K562 (cell line): ENCODE measurements at regions not wholly inside any gene's neighbourhood (a gene's known extent, or its start where the extent isn't known, plus 50 kb on each side); places are given as distances from the start of the nearest gene placed in this dataset.

ENCODE experiments used
- ATAC-seq: fragments of 200-7000 bp; cut with Tn5 transposase; 3 replicates; pipeline ENCODE4 v1.9.1; 2020; ENCODE audit warnings: moderate library complexity
- BruUV-seq: library from RNA; stranded (reverse); fragments of 400-500 nt; replicated peaks from 2 replicates; lab custom pipeline; 2021; lab: Mats Ljungman, UMichigan
- CTCF ChIA-PET: fragments of 300-600 bp; formaldehyde crosslinking; extraction: SDS; loops from one replicate; lab custom pipeline; 2021; ENCODE audit warnings: low intra/inter-chr PET ratio; lab: Yijun Ruan, JAX
- POLR2A ChIA-PET: fragments of 300-600, 350-650 bp; sonication (Branson Sonifier 250); formaldehyde crosslinking; extraction: SDS; loops from one replicate; lab custom pipeline; 2021; ENCODE audit warnings: antibody characterized with exemption, inconsistent platforms; lab: Yijun Ruan, JAX
- DNase-seq, 4 experiments: peaks; one replicate each; pipeline versions ENCODE4 v3.0.0 to v3.0.0-alpha.2; 2011 to 2018; ENCODE audit warnings: low spot score in 3 of 4, mixed read lengths in 3 of 4; ENCODE audit errors: extremely low read depth in 1 of 4
- FAIRE-seq: peaks from 2 replicates; lab custom pipeline; 2011; peaks lifted over from hg19 to GRCh38; lab: Jason Lieb, UNC
- H2AFZ ChIP-seq: 2 replicates; pipeline ENCODE4 v1.6.0; 2011; ENCODE audit warnings: low read depth, low read length, control low read depth, inconsistent platforms
- H3K27ac ChIP-seq: fragments of 200-600 bp; 3 replicates; pipeline ENCODE4 v1.8.0; 2011; ENCODE audit warnings: low read depth, mild to moderate bottlenecking, control low read depth, inconsistent platforms, low read length, moderate library complexity, mixed read lengths; ENCODE audit errors: extremely low read depth
- H3K27me3 ChIP-seq, 2 experiments: fragments of 300-600 bp in 1 of 2; 2 replicates in 1 of 2; 3 replicates in 1 of 2; pipeline versions ENCODE4 v1.6.0 to v1.8.0; 2011; ENCODE audit warnings: inconsistent platforms in 2 of 2, low read length in 2 of 2, mild to moderate bottlenecking in 1 of 2, mixed read lengths in 1 of 2, moderate library complexity in 1 of 2; ENCODE audit not compliant: control insufficient read depth in 2 of 2, insufficient read depth in 2 of 2
- H3K36me3 ChIP-seq: fragments of 300-600 bp; 3 replicates; pipeline ENCODE4 v1.8.0; 2011; ENCODE audit warnings: mild to moderate bottlenecking, low read length, inconsistent platforms; ENCODE audit not compliant: control insufficient read depth, insufficient read depth
- H3K4me1 ChIP-seq, 2 experiments: fragments of 200-600 bp in 1 of 2; replicated peaks in 1 of 2; 2 replicates in 1 of 2; 3 replicates in 1 of 2; pipeline versions ENCODE4 v1.5.1 to v1.8.0; 2011; ENCODE audit warnings: inconsistent platforms in 2 of 2, low read length in 2 of 2, mild to moderate bottlenecking in 1 of 2, mixed read lengths in 1 of 2, moderate library complexity in 1 of 2; ENCODE audit not compliant: control insufficient read depth in 2 of 2, insufficient read depth in 2 of 2
- H3K4me2 ChIP-seq: 2 replicates; pipeline ENCODE4 v1.6.1; 2011; ENCODE audit warnings: low read length, control low read depth, inconsistent platforms, mixed read lengths; ENCODE audit not compliant: insufficient read depth
- H3K4me3 ChIP-seq: fragments of 200-600 bp; sonication (generic), shearing (Covaris generic); 2 replicates; pipeline ENCODE4 v1.5.1; 2016; ENCODE audit warnings: control low read depth, inconsistent platforms
- H3K79me2 ChIP-seq: fragments of 200-600 bp; 3 replicates; pipeline ENCODE4 v1.8.0; 2011; ENCODE audit warnings: low read length, inconsistent platforms; ENCODE audit not compliant: control insufficient read depth, insufficient read depth
- H3K9ac ChIP-seq, 2 experiments: 2 replicates each; pipeline versions ENCODE4 v1.6.0 to v1.6.1; 2011; ENCODE audit warnings: low read depth in 2 of 2, low read length in 2 of 2, control low read depth in 1 of 2, inconsistent platforms in 1 of 2, mild to moderate bottlenecking in 1 of 2, mixed read lengths in 1 of 2; ENCODE audit not compliant: insufficient read depth in 1 of 2
- H3K9me1 ChIP-seq: one replicate; pipeline ENCODE4 v1.6.0; 2011; ENCODE audit warnings: inconsistent platforms, mild to moderate bottlenecking, low read length, moderate library complexity; ENCODE audit not compliant: control insufficient read depth, insufficient read depth
- H3K9me3 ChIP-seq: replicated peaks from 2 replicates; pipeline ENCODE4 v1.5.1; 2011; ENCODE audit warnings: low read depth, low read length, inconsistent platforms; ENCODE audit not compliant: control insufficient read depth, insufficient read depth
- H4K20me1 ChIP-seq: replicated peaks from 2 replicates; pipeline ENCODE4 v1.6.1; 2011; ENCODE audit warnings: low read length, inconsistent platforms, mixed read lengths; ENCODE audit not compliant: control insufficient read depth, insufficient read depth
- ETV6 ChIP-seq, 3 experiments: fragments of 150-350 bp in 1 of 3; sonication (generic) in 1 of 3; formaldehyde crosslinking in 1 of 3; IDR thresholded peaks; 2 replicates each; pipeline versions ENCODE4 v1.6.1 to v1.8.0; 2014 to 2022; ENCODE audit warnings: borderline replicate concordance in 2 of 3, low read depth in 2 of 3, antibody characterized with exemption in 1 of 3, low read length in 1 of 3, mild to moderate bottlenecking in 1 of 3, missing genetic modification reagents in 1 of 3
- IRF2 ChIP-seq: sonication (generic); formaldehyde crosslinking; IDR thresholded peaks from 2 replicates; pipeline ENCODE4 v1.8.1; 2022; ENCODE audit warnings: mild to moderate bottlenecking, missing genetic modification reagents
- JUNB ChIP-seq: fragments of 450-650 bp; formaldehyde crosslinking; conservative IDR thresholded peaks from 2 replicates; pipeline ENCODE4 v1.4.0; 2020; ENCODE audit warnings: mild to moderate bottlenecking
- KDM2B ChIP-seq: fragments of 250-450 bp; sonication (Bioruptor Pico); IDR thresholded peaks from 2 replicates; pipeline ENCODE4 v1.8.0; 2021; ENCODE audit warnings: mild to moderate bottlenecking, moderate library complexity
- MTA2 ChIP-seq: fragments of 450-650 bp; IDR thresholded peaks from 2 replicates; pipeline ENCODE4 v1.6.1; 2016; ENCODE audit warnings: low read depth
- MYNN ChIP-seq, 2 experiments: sonication (generic); formaldehyde crosslinking in 1 of 2; IDR thresholded peaks; 2 replicates each; pipeline versions ENCODE4 v1.5.0 to v1.6.1; 2016 to 2020; ENCODE audit warnings: antibody characterized with exemption in 1 of 2, missing genetic modification reagents in 1 of 2
- NCOR1 ChIP-seq: fragments of 450-650 bp; IDR thresholded peaks from 2 replicates; pipeline ENCODE4 v1.6.1; 2016; ENCODE audit warnings: mild to moderate bottlenecking, moderate library complexity
- PBX2 ChIP-seq, 2 experiments: IDR thresholded peaks in 1 of 2; conservative IDR thresholded peaks in 1 of 2; 2 replicates each; pipeline ENCODE4 v1.6.1; 2016; ENCODE audit warnings: low read depth in 2 of 2, mild to moderate bottlenecking in 1 of 2, missing compliant biosample characterization in 1 of 2, missing genetic modification characterization in 1 of 2, moderate library complexity in 1 of 2
- PRMT5 ChIP-seq: sonication (generic); formaldehyde crosslinking; IDR thresholded peaks from 2 replicates; pipeline ENCODE4 v1.5.0; 2020; ENCODE audit warnings: missing genetic modification reagents
- SIX5 ChIP-seq, 2 experiments: IDR thresholded peaks; 2 replicates each; pipeline ENCODE4 v1.6.1; 2011; ENCODE audit warnings: low read length in 2 of 2, borderline replicate concordance in 1 of 2, low read depth in 1 of 2, mild to moderate bottlenecking in 1 of 2, moderate library complexity in 1 of 2; ENCODE audit not compliant: insufficient read depth in 1 of 2
- TBP ChIP-seq: optimal IDR thresholded peaks from 2 replicates; pipeline ENCODE3; 2011; ENCODE audit warnings: low read depth, low read length, improper control_type of control experiment
- TSC22D4 ChIP-seq: fragments of 450-650 bp; IDR thresholded peaks from 2 replicates; pipeline ENCODE4 v1.6.1; 2016; ENCODE audit warnings: missing genetic modification characterization, missing biosample characterization, control low read depth
- ZNF280B ChIP-seq: fragments of 250-450 bp; sonication (Bioruptor Pico); IDR thresholded peaks from 2 replicates; pipeline ENCODE4 v1.5.1; 2021; ENCODE audit warnings: mild to moderate bottlenecking
- ZNF316 ChIP-seq: fragments of 450-650 bp; IDR thresholded peaks from 2 replicates; pipeline ENCODE4 v1.6.1; 2016
- in situ Hi-C: fragments of 300-500 bp; cut with MboI; formaldehyde crosslinking; loops from 4 replicates; pipeline ENCODE4 v1.15.0; 2018; ENCODE audit warnings: inconsistent platforms, mixed read lengths
- intact Hi-C: fragments of 100-400 bp; cut with micrococcal nuclease; formaldehyde crosslinking; loops from 2 replicates; pipeline ENCODE4 v1.14.2; 2022
- TF ChIP-seq, protein P1 (sequence below): fragments of 450-650 bp; IDR thresholded peaks from 2 replicates; pipeline ENCODE4 v1.7.0; 2016; ENCODE audit warnings: borderline replicate concordance
- TF ChIP-seq, protein P2 (sequence below): fragments of 450-650 bp; formaldehyde crosslinking; IDR thresholded peaks from 2 replicates; pipeline ENCODE4 v1.4.0; 2022; ENCODE audit warnings: missing genetic modification characterization

DNA sequence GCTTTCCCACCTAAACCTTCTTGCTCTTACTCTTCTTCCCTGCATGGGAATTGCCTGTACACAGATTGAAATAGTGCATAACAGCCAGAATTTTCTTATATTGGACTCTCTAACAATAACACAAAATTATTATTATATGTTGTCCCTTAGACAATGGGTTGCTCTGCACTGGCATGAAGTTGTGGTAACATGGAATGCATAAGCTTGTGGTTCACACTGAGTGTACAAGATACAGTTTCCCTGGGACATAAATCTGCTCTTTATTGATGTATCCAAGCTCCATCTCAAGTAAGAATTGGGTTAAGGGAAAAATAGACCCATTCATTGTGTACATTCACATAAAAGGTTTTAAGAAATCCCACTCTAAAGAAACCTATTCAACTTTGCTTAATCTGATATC lies 114.4 kb upstream of the NTF3 start:
- TF ChIP-seq KDM2B (CRISPR knock-in tag): no peak
- no peak for TF ChIP-seq JUNB (CRISPR knock-in tag)
- TF ChIP-seq TSC22D4 (tag): no peak
- TF ChIP-seq ZNF280B (CRISPR knock-in tag): no peak
- TF ChIP-seq NCOR1: no peak
- TF ChIP-seq SIX5 (IDR thresholded peaks at IDR 0.05; ENCODE audit: borderline replicate concordance in 1 of 2, insufficient read depth in 1 of 2, low read depth in 1 of 2, low read length in 2 of 2): no peak
- TF ChIP-seq PBX2 (CRISPR knock-in tag; IDR thresholded peaks at IDR 0.05; ENCODE audit: low read depth): no peak
- no peak for TF ChIP-seq PBX2 (tag; conservative IDR thresholded peaks at IDR 0.05; ENCODE audit: low read depth)
- no peak for TF ChIP-seq IRF2 (CRISPR knock-in tag)
- TF ChIP-seq ETV6 (IDR thresholded peaks at IDR 0.05; ENCODE audit: borderline replicate concordance in 1 of 2, low read depth in 2 of 2, low read length in 1 of 2): no peak
- TF ChIP-seq ETV6 (CRISPR knock-in tag; IDR thresholded peaks at IDR 0.05; ENCODE audit: borderline replicate concordance): no peak
- TF ChIP-seq TBP: no peak
- TF ChIP-seq, protein P1, sequence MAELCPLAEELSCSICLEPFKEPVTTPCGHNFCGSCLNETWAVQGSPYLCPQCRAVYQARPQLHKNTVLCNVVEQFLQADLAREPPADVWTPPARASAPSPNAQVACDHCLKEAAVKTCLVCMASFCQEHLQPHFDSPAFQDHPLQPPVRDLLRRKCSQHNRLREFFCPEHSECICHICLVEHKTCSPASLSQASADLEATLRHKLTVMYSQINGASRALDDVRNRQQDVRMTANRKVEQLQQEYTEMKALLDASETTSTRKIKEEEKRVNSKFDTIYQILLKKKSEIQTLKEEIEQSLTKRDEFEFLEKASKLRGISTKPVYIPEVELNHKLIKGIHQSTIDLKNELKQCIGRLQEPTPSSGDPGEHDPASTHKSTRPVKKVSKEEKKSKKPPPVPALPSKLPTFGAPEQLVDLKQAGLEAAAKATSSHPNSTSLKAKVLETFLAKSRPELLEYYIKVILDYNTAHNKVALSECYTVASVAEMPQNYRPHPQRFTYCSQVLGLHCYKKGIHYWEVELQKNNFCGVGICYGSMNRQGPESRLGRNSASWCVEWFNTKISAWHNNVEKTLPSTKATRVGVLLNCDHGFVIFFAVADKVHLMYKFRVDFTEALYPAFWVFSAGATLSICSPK: no peak
- TF ChIP-seq, protein P2, sequence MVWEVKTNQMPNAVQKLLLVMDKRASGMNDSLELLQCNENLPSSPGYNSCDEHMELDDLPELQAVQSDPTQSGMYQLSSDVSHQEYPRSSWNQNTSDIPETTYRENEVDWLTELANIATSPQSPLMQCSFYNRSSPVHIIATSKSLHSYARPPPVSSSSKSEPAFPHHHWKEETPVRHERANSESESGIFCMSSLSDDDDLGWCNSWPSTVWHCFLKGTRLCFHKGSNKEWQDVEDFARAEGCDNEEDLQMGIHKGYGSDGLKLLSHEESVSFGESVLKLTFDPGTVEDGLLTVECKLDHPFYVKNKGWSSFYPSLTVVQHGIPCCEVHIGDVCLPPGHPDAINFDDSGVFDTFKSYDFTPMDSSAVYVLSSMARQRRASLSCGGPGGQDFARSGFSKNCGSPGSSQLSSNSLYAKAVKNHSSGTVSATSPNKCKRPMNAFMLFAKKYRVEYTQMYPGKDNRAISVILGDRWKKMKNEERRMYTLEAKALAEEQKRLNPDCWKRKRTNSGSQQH (CRISPR knock-in tag): no peak
- TF ChIP-seq ZNF316: no peak
- no peak for TF ChIP-seq PRMT5
- TF ChIP-seq MYNN (IDR thresholded peaks at IDR 0.05): no peak
- no peak for TF ChIP-seq MYNN (CRISPR knock-in tag; IDR thresholded peaks at IDR 0.05)
- no peak for TF ChIP-seq MTA2
- BruUV-seq: no TSS peak
- POLR2A ChIA-PET: no interaction called here
- Histone ChIP-seq H3K4me3 (no peak overlapping the region), H3K4me1 (no peaks in the 10 kb centered on the region), H3K36me3 (no peaks in the 10 kb centered on the region), H3K9me3 (no peaks in the 10 kb centered on the region), H3K4me2 (no peak overlapping the region), H3K79me2 (no peaks in the 10 kb centered on the region), H2AFZ (no peak overlapping the region), H4K20me1 (no peaks in the 10 kb centered on the region), H3K9me1 (no peaks in the 10 kb centered on the region), H3K27ac (no peak overlapping the region), H3K9ac (no peak overlapping the region), H3K27me3 (no peaks in the 10 kb centered on the region)
- DNase-seq (no peak), ATAC-seq (no peak), FAIRE-seq (no peak)
- intact Hi-C loops: no loop called here
- in situ Hi-C loops: no loop called here
- CTCF ChIA-PET: no interaction called here
